ENCODE measurements at regions not wholly inside any gene's neighbourhood (a gene's known extent, or its start where the extent isn't known, plus 50 kb on each side); places are given as distances from the start of the nearest gene placed in this dataset.

GRCh38 chr5:98639274-98639673 lies 134.2 kb upstream of the RGMB start:
- TF ChIP-seq EZH2 (IDR thresholded peaks at IDR 0.05; ENCODE audit: insufficient read depth, poor library complexity, severe bottlenecking) (no peak), EZH2phosphoT487 (IDR thresholded peaks at IDR 0.05; ENCODE audit: insufficient read depth, low read depth) (no peak)

All from GM23248 (cell line).